Activated CD4-positive, alpha-beta T cell treated with anti-CD3 and anti-CD28 coated beads, Interleukin-2, amount 10 ng/mL, durations not matched to agents 7 days and 5 days (primary cell): ENCODE measurements at regions not wholly inside any gene's neighbourhood (a gene's known extent, or its start where the extent isn't known, plus 50 kb on each side); places are given as distances from the start of the nearest gene placed in this dataset.
"Not testable (repeated sequence)": the region's sequence is repeated elsewhere in the genome, so short reads cannot be mapped to it uniquely, and the experiment has no call there.

Experiments used
- CTCF ChIA-PET: fragments of 350-600 bp; sonication (Branson Sonifier 250); formaldehyde crosslinking; loops from one replicate; lab custom pipeline; 2021; ENCODE audit warnings: antibody characterized with exemption; lab: Charles Lee
- POLR2A ChIA-PET: fragments of 350-600 bp; sonication (Branson Sonifier 250); formaldehyde crosslinking; loops from one replicate; lab custom pipeline; 2021; ENCODE audit warnings: antibody characterized with exemption; lab: Charles Lee
- DNase-seq: peaks from one replicate; pipeline ENCODE4 v3.0.0-alpha.2; 2020
- H3K27ac Mint-ChIP-seq: one replicate; pipeline ENCODE4 v1.8.0; 2021; ENCODE audit warnings: mild to moderate bottlenecking, moderate library complexity, mixed read lengths
- H3K27me3 Mint-ChIP-seq: one replicate; pipeline ENCODE4 v1.8.0; 2021; ENCODE audit warnings: mixed read lengths
- H3K36me3 Mint-ChIP-seq: one replicate; pipeline ENCODE4 v1.8.0; 2021; ENCODE audit warnings: low read depth, mixed read lengths
- H3K4me1 Mint-ChIP-seq: one replicate; pipeline ENCODE4 v1.8.0; 2021; ENCODE audit warnings: mixed read lengths
- H3K4me3 Mint-ChIP-seq: one replicate; pipeline ENCODE4 v1.8.0; 2021; ENCODE audit warnings: mild to moderate bottlenecking, moderate library complexity, mixed read lengths
- H3K9me3 Mint-ChIP-seq: one replicate; pipeline ENCODE4 v1.8.0; 2021; ENCODE audit warnings: mixed read lengths

DNA sequence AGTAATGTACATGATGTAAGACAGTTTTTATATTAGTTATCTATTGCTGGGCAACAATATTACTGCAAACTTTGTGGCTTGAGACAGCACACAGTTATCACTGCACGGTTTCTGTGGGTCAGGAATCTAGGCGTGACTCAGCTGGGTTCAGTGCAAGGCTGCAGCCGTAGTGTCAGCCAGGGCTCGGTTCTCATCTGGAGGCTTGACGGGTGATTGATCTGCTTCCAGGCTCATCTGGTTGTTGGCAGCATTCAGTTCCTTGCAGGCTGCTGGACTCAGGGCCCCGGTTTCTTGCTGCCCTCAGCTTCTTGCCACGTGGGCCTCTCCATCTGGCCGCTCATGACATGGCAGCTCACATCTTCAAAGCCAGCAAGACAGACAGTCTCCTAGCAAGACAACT is 197.7 kb upstream of the EEF2KMT start:
- H3K27me3 Mint-ChIP-seq, H3K27ac Mint-ChIP-seq, H3K4me3 Mint-ChIP-seq, H3K4me1 Mint-ChIP-seq, CTCF ChIA-PET, H3K36me3 Mint-ChIP-seq, DNase-seq, H3K9me3 Mint-ChIP-seq, POLR2A ChIA-PET: not testable (repeated sequence)

DNA sequence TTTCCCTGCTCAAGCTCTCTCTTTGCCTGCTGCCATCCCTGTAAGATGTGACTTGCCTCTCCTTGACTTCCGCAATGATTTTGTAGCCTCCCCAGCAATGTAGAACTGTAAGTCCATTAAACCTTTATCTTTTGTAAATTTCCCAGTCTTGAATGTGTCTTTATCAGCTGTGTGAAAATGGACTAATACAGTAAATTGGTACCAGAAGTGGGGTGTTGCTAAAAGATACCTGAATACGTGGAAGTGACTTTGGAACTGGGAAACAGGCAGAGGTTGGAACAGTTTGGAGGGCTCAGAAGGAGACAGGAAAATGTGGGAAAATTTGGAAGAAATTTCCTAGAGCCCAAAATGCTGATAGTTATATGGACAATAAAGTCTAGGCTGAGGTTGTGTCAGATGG is 184.6 kb upstream of the EEF2KMT start:
- H3K36me3 Mint-ChIP-seq, DNase-seq, CTCF ChIA-PET, H3K4me3 Mint-ChIP-seq, H3K27me3 Mint-ChIP-seq, H3K27ac Mint-ChIP-seq, H3K4me1 Mint-ChIP-seq, POLR2A ChIA-PET: not testable (repeated sequence)
- peaks cover 24% of the 10 kb centered on the region for H3K9me3 Mint-ChIP-seq

DNA sequence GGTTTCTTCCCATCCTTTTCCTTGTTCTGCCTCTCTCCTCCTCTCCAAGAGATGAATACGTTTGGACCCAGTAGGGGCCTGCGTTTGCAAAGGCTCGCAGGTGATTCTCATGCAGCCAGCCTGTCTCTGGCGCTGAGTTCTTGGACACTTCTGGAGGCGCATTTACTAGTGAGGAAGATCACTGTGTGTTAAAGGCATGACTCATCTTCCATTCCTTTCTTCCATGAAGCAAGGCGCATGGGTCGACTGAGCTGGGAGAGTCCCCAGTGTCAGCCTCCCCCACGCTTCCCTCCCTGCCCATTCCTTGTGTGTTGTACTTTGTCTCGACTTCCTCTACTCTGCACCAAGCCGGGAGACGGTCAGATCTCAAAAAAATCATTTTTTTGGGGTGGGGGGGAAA is 159.9 kb upstream of the EEF2KMT start:
- POLR2A ChIA-PET = no interaction called here
- H3K27ac Mint-ChIP-seq = no peak overlapping the region

DNA sequence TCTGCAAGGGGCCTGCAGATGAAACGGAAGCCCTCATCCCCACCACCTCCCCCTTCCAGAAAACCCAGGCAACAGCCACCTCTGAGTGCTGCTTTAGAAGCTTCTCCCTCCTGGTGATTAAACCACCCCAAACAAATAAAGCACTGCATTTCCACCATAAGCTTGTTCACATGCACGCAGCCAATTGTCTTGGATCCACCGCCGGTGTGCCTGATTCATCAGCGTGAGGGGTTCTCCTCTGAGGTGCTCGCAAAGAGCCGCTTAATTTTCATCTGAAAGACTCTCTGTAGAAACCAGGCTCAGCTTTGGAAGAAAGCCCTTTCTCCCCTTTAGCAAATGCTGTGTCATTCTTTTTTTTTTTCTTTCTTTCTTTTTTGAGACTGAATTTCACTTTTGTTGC is 155.2 kb upstream of the EEF2KMT start:
- POLR2A ChIA-PET = no interaction called here
- CTCF ChIA-PET = no interaction called here
- DNase-seq = no peak
- H3K4me1 Mint-ChIP-seq = no peaks in the 10 kb centered on the region
- H3K36me3 Mint-ChIP-seq = no peaks in the 10 kb centered on the region
- no peak overlapping the region for H3K27ac Mint-ChIP-seq
- H3K27me3 Mint-ChIP-seq = no peaks in the 10 kb centered on the region
- H3K9me3 Mint-ChIP-seq = no peaks in the 10 kb centered on the region
- H3K4me3 Mint-ChIP-seq = no peak overlapping the region

More for the DNA sequence above, 159.9 kb upstream of the EEF2KMT start:
- H3K27me3 Mint-ChIP-seq = no peaks in the 10 kb centered on the region
- no peaks in the 10 kb centered on the region for H3K36me3 Mint-ChIP-seq
- H3K9me3 Mint-ChIP-seq = no peaks in the 10 kb centered on the region
- H3K4me1 Mint-ChIP-seq = no peaks in the 10 kb centered on the region
- no peak for DNase-seq
- no peak overlapping the region for H3K4me3 Mint-ChIP-seq
- CTCF ChIA-PET = no interaction called here

- H3K9me3 Mint-ChIP-seq, CTCF ChIA-PET, H3K27me3 Mint-ChIP-seq, DNase-seq, H3K36me3 Mint-ChIP-seq, H3K4me1 Mint-ChIP-seq, H3K27ac Mint-ChIP-seq, POLR2A ChIA-PET, H3K4me3 Mint-ChIP-seq: not testable (repeated sequence)
Measured at GRCh38 chr16:5247403-5247802, 149.8 kb upstream of the EEF2KMT start.

GRCh38 chr16:5240278-5240626 is 142.7 kb upstream of the EEF2KMT start:
- H3K27me3 Mint-ChIP-seq = peaks cover 15% of the 10 kb centered on the region
- H3K27ac Mint-ChIP-seq, DNase-seq, H3K36me3 Mint-ChIP-seq, H3K4me1 Mint-ChIP-seq, POLR2A ChIA-PET, H3K9me3 Mint-ChIP-seq, CTCF ChIA-PET, H3K4me3 Mint-ChIP-seq: not testable (repeated sequence)

- H3K27me3 Mint-ChIP-seq = peaks cover 15% of the 10 kb centered on the region
- H3K4me3 Mint-ChIP-seq, H3K36me3 Mint-ChIP-seq, H3K4me1 Mint-ChIP-seq, CTCF ChIA-PET, POLR2A ChIA-PET, H3K27ac Mint-ChIP-seq, H3K9me3 Mint-ChIP-seq: not testable (repeated sequence)
- peak; percentile 27 for DNase-seq
Measured at GRCh38 chr16:5239472-5240277, 142.1 kb upstream of the EEF2KMT start.

- Mint-ChIP-seq H3K27ac (no peak overlapping the region), H3K27me3 (peaks cover 10% of the 10 kb centered on the region), H3K9me3 (no peaks in the 10 kb centered on the region), H3K36me3 (no peaks in the 10 kb centered on the region), H3K4me1 (peaks cover 2% of the 10 kb centered on the region), H3K4me3 (no peak overlapping the region)
- ChIA-PET CTCF (no interaction called here), POLR2A (no interaction called here)
- no peak for DNase-seq
Measured at GRCh38 chr16:5235119-5235518, 137.5 kb upstream of the EEF2KMT start.

GRCh38 chr16:5234295-5235050 is 136.9 kb upstream of the EEF2KMT start:
- H3K36me3 Mint-ChIP-seq = no peaks in the 10 kb centered on the region
- ChIA-PET POLR2A (no interaction called here), CTCF (interaction anchor here (0.7 kb wide), 1 partner anchor 329 kb away, joined by 3 read pairs; no protein-coding TSS in a partner anchor)
- H3K9me3 Mint-ChIP-seq = no peaks in the 10 kb centered on the region
- DNase-seq = no peak
- H3K27ac Mint-ChIP-seq = no peak overlapping the region
- H3K4me3 Mint-ChIP-seq = no peak overlapping the region
- peaks cover 2% of the 10 kb centered on the region for H3K4me1 Mint-ChIP-seq
- H3K27me3 Mint-ChIP-seq = peaks cover 10% of the 10 kb centered on the region

DNA sequence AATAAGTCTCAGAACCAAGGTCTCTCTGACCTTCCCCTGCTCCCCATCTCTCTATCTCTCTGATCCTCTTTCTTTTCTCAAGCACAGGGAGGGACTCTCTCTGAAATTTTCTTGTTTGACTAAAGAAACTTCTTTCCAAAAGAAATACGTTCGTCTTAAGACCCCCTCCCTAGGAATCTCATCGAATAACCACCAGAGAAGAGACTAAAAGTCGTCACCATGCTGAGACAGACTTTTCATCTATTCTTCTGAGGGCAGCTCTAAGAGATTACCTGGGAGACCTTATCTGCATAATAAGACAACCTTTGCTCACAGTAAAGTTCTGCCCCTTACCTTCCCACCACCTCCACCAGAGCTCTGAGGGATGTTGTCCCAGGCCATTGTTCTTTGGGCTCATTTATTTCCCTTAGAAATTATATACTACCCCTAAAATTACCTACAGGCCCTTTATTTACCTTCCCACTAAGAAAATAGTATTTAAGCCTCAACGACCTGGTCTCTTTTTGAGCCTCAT is 133.7 kb upstream of the EEF2KMT start:
- Mint-ChIP-seq H3K27me3 (peaks cover 6% of the 10 kb centered on the region), H3K36me3 (no peaks in the 10 kb centered on the region), H3K4me3 (no peak overlapping the region), H3K9me3 (no peaks in the 10 kb centered on the region), H3K4me1 (no peaks in the 10 kb centered on the region), H3K27ac (no peak overlapping the region)
- ChIA-PET POLR2A (no interaction called here), CTCF (no interaction called here)
- no peak for DNase-seq

DNA sequence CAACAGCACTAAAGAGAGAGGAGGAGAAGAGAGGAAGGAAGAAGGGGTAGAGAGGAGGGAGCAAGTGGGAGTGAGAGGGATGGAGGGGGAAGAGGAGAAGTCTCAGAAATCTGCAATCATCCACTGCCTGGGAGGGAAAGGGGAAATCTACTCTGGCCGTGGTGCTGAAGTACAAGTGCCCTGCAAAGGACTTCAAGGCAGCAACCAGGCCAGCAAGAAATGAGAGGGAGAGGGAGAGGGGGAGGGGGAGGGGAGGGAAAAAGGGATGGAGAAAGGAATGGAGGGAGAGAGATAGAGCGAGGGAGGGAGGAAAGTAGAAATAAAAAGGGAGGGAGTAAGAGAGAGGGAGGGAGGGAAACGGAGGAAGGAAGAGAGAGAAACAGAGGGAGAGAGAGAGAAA is 130.8 kb upstream of the EEF2KMT start:
- Mint-ChIP-seq H3K36me3 (no peaks in the 10 kb centered on the region), H3K27me3 (peaks cover 8% of the 10 kb centered on the region), H3K4me1 (no peaks in the 10 kb centered on the region), H3K27ac (no peak overlapping the region), H3K4me3 (no peak overlapping the region), H3K9me3 (no peaks in the 10 kb centered on the region)
- DNase-seq = no peak
- ChIA-PET CTCF (no interaction called here), POLR2A (no interaction called here)

GRCh38 chr16:5225931-5226655 is 128.5 kb upstream of the EEF2KMT start:
- H3K9me3 Mint-ChIP-seq = no peaks in the 10 kb centered on the region
- ChIA-PET CTCF (no interaction called here), POLR2A (no interaction called here)
- no peak overlapping the region for H3K27ac Mint-ChIP-seq
- H3K4me1 Mint-ChIP-seq = no peaks in the 10 kb centered on the region
- no peaks in the 10 kb centered on the region for H3K36me3 Mint-ChIP-seq
- H3K27me3 Mint-ChIP-seq = peaks cover 8% of the 10 kb centered on the region
- no peak for DNase-seq
- H3K4me3 Mint-ChIP-seq = no peak overlapping the region

GRCh38 chr16:5222761-5223160 is 125.2 kb upstream of the EEF2KMT start:
- no peak overlapping the region for H3K4me3 Mint-ChIP-seq
- no peaks in the 10 kb centered on the region for H3K4me1 Mint-ChIP-seq
- POLR2A ChIA-PET = no interaction called here

More at GRCh38 chr16:5222761-5223160, 125.2 kb upstream of the EEF2KMT start:
- Mint-ChIP-seq H3K27me3 (peaks cover 5% of the 10 kb centered on the region), H3K27ac (no peak overlapping the region), H3K9me3 (no peaks in the 10 kb centered on the region), H3K36me3 (no peaks in the 10 kb centered on the region)
- CTCF ChIA-PET = no interaction called here
- no peak for DNase-seq
